GM12874 (cell line): ENCODE measurements at regions not wholly inside any gene's neighbourhood (a gene's known extent, or its start where the extent isn't known, plus 50 kb on each side); places are given as distances from the start of the nearest gene placed in this dataset.

ENCODE experiments used
- TF ChIP-seq, protein P1 (sequence below): IDR thresholded peaks from 2 replicates; pipeline ENCODE4 v1.5.1; 2011; ENCODE audit warnings: low read depth, mild to moderate bottlenecking, control low read depth, low read length, moderate library complexity; ENCODE audit not compliant: insufficient read depth

DNA sequence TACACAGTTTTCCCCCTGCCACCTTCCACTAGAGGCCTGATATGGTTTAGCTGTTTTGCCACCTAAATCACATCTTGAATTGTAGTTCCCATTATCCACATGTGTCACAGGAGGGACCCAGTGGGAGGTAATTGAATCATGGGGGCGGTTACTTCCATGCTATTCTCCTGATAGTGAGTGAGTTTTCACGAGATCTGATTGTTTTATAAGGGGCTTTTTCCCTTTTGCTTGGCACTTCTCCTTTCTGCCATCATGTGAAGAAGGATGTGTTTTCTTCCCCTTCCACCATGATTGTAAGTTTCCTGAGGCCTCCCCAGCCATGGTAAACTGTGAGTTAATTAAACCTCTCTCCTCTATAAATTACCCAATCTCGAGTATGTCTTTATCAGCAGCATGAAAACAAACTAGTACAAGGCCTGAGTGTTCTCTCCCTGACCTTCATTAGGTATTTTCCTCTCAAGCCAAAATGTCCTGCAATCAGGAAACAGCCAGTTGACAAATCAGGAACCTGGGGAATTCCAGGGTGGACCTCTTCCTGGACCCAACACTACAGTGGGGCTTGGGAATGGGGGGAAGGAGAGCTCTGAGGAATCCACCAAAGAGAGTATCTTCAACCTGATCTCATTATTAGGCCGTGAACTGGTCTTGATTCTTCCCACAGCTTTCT is 129.9 kb downstream of the TXNL1 start:
- TF ChIP-seq, protein P1, sequence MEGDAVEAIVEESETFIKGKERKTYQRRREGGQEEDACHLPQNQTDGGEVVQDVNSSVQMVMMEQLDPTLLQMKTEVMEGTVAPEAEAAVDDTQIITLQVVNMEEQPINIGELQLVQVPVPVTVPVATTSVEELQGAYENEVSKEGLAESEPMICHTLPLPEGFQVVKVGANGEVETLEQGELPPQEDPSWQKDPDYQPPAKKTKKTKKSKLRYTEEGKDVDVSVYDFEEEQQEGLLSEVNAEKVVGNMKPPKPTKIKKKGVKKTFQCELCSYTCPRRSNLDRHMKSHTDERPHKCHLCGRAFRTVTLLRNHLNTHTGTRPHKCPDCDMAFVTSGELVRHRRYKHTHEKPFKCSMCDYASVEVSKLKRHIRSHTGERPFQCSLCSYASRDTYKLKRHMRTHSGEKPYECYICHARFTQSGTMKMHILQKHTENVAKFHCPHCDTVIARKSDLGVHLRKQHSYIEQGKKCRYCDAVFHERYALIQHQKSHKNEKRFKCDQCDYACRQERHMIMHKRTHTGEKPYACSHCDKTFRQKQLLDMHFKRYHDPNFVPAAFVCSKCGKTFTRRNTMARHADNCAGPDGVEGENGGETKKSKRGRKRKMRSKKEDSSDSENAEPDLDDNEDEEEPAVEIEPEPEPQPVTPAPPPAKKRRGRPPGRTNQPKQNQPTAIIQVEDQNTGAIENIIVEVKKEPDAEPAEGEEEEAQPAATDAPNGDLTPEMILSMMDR, result no peak

DNA sequence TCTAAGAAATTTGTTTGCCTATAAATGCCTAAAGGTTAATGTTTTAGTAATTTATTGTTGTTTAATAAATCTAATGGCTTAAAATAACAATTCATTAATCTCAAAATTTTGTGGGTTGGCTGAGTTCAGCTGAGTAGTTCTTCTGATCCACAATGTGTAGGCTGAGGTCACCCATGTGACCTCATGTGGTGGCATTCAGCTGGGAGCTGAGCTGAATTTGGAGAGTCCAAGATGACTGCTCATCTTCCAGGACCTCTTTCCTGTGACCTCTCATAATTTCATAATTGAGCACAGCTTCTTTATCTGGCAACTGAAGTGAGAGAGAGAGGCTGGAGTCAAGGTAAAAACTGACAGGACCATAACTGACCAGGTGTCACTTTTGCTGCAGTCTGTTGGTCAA is 132.4 kb downstream of the TXNL1 start:
- TF ChIP-seq, protein P1, result no peak

DNA sequence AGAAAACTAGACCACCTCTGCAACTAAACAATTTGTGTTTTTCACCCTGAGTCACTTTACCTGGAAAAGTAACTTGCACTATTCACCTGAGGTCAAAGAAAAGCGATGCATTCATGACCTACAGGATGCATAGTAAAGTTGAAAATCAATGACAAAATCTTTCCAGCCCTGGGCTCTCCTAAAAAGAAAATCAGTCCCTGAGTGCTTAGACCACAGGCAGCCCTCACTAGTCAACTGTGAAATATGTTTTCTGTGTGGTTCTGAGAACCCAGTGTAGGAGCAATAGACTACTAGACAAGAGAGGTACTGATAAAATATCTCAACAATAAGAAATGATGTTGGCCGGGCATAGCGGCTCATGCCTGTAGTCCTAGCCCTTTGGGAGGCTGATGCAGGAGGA is 133.1 kb downstream of the TXNL1 start:
- TF ChIP-seq, protein P1, result no peak

DNA sequence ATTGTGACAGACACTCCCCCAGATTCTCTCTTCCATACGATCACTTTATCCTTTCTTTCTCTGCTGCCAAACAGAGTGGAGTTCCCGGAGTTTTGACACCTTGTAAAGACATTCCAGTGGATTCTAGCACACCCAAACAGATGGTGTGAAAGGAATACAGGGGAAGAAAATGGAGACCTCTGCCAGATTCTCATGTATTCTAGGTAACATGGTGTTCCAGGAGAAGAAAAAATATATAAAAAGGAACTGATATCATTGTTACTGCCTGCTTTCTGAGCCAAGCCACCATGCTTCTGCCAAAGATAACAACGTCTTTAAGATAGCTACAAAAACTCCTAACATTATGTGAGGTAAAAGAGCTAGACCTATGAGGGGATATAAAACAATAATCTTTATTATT is 136.5 kb downstream of the TXNL1 start:
- TF ChIP-seq, protein P1, result no peak

DNA sequence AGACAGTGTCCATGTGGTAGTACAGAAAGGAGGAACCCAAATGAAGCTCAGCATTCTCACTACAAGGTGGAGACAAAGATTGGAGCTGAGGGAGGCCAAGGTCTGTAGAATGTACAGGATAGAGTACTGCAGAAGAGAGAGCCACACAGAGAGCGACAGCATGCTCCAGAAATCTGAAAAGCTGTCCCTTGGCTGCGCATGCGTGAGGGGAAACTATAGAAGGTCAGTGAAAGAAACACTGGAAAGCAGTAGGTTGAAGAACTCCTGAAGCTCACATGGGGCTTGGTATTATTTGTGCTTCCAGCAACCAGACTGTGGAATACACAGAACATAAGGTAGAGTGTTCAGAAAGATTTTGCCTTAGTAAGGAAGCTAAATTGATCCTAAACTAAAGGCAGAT is 142.5 kb downstream of the TXNL1 start:
- TF ChIP-seq, protein P1, result no peak

DNA sequence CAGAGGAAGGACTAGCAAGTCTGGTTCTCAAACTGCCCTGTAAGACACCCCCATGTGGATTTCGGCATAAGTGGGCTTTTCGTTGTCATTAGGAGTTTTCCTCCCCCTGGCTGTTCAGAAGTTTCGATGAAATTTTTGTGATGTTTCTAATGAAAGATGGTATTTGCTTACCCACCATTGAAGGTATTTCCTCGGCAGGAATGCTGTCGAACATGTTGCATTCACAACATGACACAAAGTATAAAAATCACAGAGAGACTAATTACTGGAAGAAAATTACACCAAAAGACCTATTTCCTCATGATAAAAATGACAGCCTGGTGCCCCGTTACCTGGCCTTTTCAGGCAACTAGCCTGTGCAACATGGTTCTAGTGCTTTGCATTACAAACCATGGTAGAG is 144.9 kb downstream of the TXNL1 start:
- TF ChIP-seq, protein P1, result no peak

DNA sequence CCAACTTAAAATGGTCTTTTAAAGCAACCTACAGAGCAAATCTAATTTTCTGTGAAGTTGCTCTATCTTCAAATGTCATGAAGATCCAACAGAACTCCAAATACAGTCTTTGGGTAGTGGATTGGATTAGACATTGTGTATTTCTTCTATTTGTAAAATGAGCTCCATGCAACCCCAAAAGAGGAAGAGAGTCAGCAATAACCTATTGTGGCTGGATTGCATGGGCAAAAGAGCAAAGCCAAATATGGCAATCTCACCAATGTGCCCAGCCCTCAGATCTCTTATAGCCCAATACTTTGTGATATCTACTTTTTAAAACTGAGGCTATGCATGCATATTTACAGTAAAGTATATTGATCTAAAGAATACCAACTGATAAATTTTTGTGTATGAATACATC is 146.3 kb downstream of the TXNL1 start:
- TF ChIP-seq, protein P1, result no peak
